Nephron progenitor cell (in vitro differentiated cells): ENCODE measurements at regions not wholly inside any gene's neighbourhood (a gene's known extent, or its start where the extent isn't known, plus 50 kb on each side); places are given as distances from the start of the nearest gene placed in this dataset.

ENCODE experiments used
- DNase-seq: peaks from one replicate; pipeline ENCODE4 v3.0.0; 2021
- H3K27ac Mint-ChIP-seq: 2 replicates; pipeline ENCODE4 v1.8.0; 2021; ENCODE audit warnings: mild to moderate bottlenecking, moderate library complexity, mixed read lengths
- H3K27me3 Mint-ChIP-seq: 2 replicates; pipeline ENCODE4 v1.8.0; 2021; ENCODE audit warnings: mild to moderate bottlenecking, low read depth, mixed read lengths; ENCODE audit not compliant: poor library complexity
- H3K36me3 Mint-ChIP-seq: 2 replicates; pipeline ENCODE4 v1.8.0; 2021; ENCODE audit warnings: low read depth, mixed read lengths
- H3K4me1 Mint-ChIP-seq: 2 replicates; pipeline ENCODE4 v1.8.0; 2021; ENCODE audit warnings: mixed read lengths
- H3K4me3 Mint-ChIP-seq: 2 replicates; pipeline ENCODE4 v1.8.0; 2021; ENCODE audit warnings: mild to moderate bottlenecking, moderate library complexity, mixed read lengths
- H3K9me3 Mint-ChIP-seq: 2 replicates; pipeline ENCODE4 v1.8.0; 2021; ENCODE audit warnings: mild to moderate bottlenecking, moderate library complexity, mixed read lengths
- CTCF ChIP-seq: fragments of 200-600 bp; sonication (generic); IDR thresholded peaks from 2 replicates; pipeline ENCODE4 v1.5.0; 2021; ENCODE audit warnings: antibody characterized with exemption

GRCh38 chr6:91087908-91088307 is 501.0 kb upstream of the MAP3K7 start:
- no peak for DNase-seq
- Mint-ChIP-seq H3K9me3 (no peaks in the 10 kb centered on the region), H3K4me1 (peaks cover 14% of the 10 kb centered on the region), H3K27me3 (no peaks in the 10 kb centered on the region), H3K27ac (no peak overlapping the region), H3K4me3 (no peak overlapping the region), H3K36me3 (no peaks in the 10 kb centered on the region)
- no peak for TF ChIP-seq CTCF

DNA sequence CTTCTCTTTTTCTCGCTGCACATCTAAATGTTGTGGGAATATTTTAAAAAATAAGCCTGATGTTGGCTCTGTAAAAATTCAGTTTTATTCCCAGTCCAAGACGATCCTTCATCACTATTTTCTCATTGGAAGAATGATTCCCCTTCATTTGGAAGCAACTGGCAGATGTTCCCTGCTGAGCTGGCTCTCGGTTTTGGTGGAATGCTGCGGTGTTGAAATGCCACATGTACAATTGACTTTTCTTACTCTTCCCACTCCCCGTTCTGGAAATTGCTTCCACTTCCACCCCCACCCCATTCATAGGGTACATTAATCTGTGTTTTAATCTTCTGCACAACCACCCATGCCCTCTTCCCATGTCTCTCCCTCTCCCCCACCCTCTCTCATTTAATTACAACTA is 496.3 kb upstream of the MAP3K7 start:
- Mint-ChIP-seq H3K4me3 (no peak overlapping the region), H3K9me3 (no peaks in the 10 kb centered on the region), H3K27me3 (no peaks in the 10 kb centered on the region), H3K27ac (no peak overlapping the region), H3K4me1 (peaks cover 19% of the 10 kb centered on the region), H3K36me3 (no peaks in the 10 kb centered on the region)
- TF ChIP-seq CTCF, result no peak
- DNase-seq, result no peak

DNA sequence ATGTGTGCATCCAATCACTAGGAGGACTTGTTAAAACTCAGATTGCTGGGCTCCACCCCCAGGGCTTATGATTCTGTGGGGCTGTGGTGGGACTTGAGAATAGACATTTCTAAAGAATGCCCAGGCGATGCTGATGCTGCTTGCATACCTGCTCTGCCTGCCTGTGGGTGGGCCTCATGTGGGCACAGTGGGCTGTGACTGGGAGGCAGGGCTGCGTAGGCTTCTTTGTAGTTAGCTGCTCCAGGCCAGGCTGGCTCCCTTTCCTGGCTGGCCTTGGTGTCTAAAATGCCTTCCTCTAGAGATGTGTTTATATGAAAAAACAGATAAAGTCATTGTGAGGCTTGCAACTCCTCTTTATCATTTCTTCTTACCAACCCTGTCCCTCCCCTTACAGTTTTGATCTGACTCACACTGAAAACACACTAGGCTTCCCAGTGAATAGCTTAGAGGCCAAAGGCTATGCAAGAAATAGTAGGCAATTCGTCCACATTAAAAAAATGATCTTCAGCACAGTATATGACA is 495.5 kb upstream of the MAP3K7 start:
- H3K27me3 Mint-ChIP-seq, result no peaks in the 10 kb centered on the region
- H3K4me1 Mint-ChIP-seq, result peaks cover 12% of the 10 kb centered on the region
- no peak overlapping the region for H3K4me3 Mint-ChIP-seq
- TF ChIP-seq CTCF, result no peak
- no peaks in the 10 kb centered on the region for H3K9me3 Mint-ChIP-seq
- H3K36me3 Mint-ChIP-seq, result no peaks in the 10 kb centered on the region
- peak; percentile 5 for DNase-seq
- no peak overlapping the region for H3K27ac Mint-ChIP-seq

- H3K36me3 Mint-ChIP-seq, result no peaks in the 10 kb centered on the region
- H3K4me1 Mint-ChIP-seq, result peaks cover 12% of the 10 kb centered on the region
- peak; percentile 73 for TF ChIP-seq CTCF
- no peak overlapping the region for H3K27ac Mint-ChIP-seq
- peak; percentile 17 for DNase-seq
- no peak overlapping the region for H3K4me3 Mint-ChIP-seq
- H3K27me3 Mint-ChIP-seq, result no peaks in the 10 kb centered on the region
- H3K9me3 Mint-ChIP-seq, result no peaks in the 10 kb centered on the region
These were observed 494.7 kb upstream of the MAP3K7 start for GRCh38 chr6:91081452-91082067.

- no peak for TF ChIP-seq CTCF
- H3K27me3 Mint-ChIP-seq, result no peaks in the 10 kb centered on the region
- H3K36me3 Mint-ChIP-seq, result no peaks in the 10 kb centered on the region
- H3K4me3 Mint-ChIP-seq, result no peak overlapping the region
- no peak for DNase-seq
- peaks cover 12% of the 10 kb centered on the region for H3K4me1 Mint-ChIP-seq
- H3K9me3 Mint-ChIP-seq, result no peaks in the 10 kb centered on the region
- H3K27ac Mint-ChIP-seq, result no peak overlapping the region
These were observed 494.0 kb upstream of the MAP3K7 start for GRCh38 chr6:91080871-91081270.

DNA sequence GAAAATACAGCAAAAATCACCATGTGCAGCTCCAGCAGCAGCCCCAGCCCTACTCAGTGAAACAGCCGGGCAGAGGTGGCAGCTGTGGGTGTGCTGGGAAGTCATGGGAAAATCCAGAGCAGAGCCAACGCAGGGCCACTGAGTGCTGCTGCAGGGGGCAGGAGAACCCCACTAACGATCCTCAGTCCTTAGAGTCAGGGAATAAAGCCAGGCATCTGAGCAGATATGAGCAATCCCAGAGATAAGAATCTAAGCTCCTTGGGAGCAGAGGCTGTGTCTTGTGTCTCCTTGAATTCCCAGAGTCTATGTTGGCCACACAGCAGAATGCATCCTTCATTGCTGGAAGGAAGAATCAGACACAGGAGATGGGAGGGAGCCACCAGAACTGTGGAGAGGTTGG is 493.1 kb upstream of the MAP3K7 start:
- Mint-ChIP-seq H3K4me1 (peaks cover 12% of the 10 kb centered on the region), H3K27ac (no peak overlapping the region), H3K27me3 (no peaks in the 10 kb centered on the region), H3K4me3 (no peak overlapping the region), H3K36me3 (no peaks in the 10 kb centered on the region), H3K9me3 (no peaks in the 10 kb centered on the region)
- TF ChIP-seq CTCF, result no peak
- peak; percentile 3 for DNase-seq
